OCI-M1 (cell line): ENCODE measurements at regions not wholly inside any gene's neighbourhood (a gene's known extent, or its start where the extent isn't known, plus 50 kb on each side); places are given as distances from the start of the nearest gene placed in this dataset.

Experiments used
- DNase-seq: peaks from one replicate; lab custom pipeline; 2025; lab: John Stamatoyannopoulos, UW

GRCh38 chr7:81529785-81530184 is 240.1 kb downstream of the HGF start:
- no peak for DNase-seq

- peak; percentile 70 for DNase-seq
These were observed 242.2 kb downstream of the HGF start for GRCh38 chr7:81527651-81528050.

- no peak for DNase-seq
These were observed 242.9 kb downstream of the HGF start for GRCh38 chr7:81526971-81527370.

GRCh38 chr7:81525841-81526240 is 244.0 kb downstream of the HGF start:
- peak; percentile 60 for DNase-seq

GRCh38 chr7:81519886-81520285 is 250.0 kb downstream of the HGF start:
- DNase-seq, result no peak

GRCh38 chr7:81516898-81517297 is 252.9 kb downstream of the HGF start:
- DNase-seq, result no peak

GRCh38 chr7:81515009-81515408 is 254.8 kb downstream of the HGF start:
- no peak for DNase-seq

- no peak for DNase-seq
These were observed 255.3 kb downstream of the HGF start for GRCh38 chr7:81514546-81514945.

GRCh38 chr7:81510122-81510521 is 259.7 kb downstream of the HGF start:
- no peak for DNase-seq

- DNase-seq, result no peak
These were observed 262.6 kb downstream of the HGF start for GRCh38 chr7:81507221-81507620.

GRCh38 chr7:81506609-81507008 is 263.2 kb downstream of the HGF start:
- no peak for DNase-seq

GRCh38 chr7:81503771-81504170 is 266.1 kb downstream of the HGF start:
- DNase-seq, result no peak

GRCh38 chr7:81503336-81503735 is 266.5 kb downstream of the HGF start:
- DNase-seq, result no peak

- DNase-seq, result peak; percentile 87
These were observed 268.6 kb downstream of the HGF start for GRCh38 chr7:81501220-81501619.

GRCh38 chr7:81500631-81501030 is 269.2 kb downstream of the HGF start:
- no peak for DNase-seq

- DNase-seq, result peak; percentile 94
These were observed 270.4 kb downstream of the HGF start for GRCh38 chr7:81499262-81500116.

- no peak for DNase-seq
These were observed 271.7 kb downstream of the HGF start for GRCh38 chr7:81498176-81498575.

- no peak for DNase-seq
These were observed 276.9 kb downstream of the HGF start for GRCh38 chr7:81492910-81493309.

- DNase-seq, result no peak
These were observed 277.6 kb downstream of the HGF start for GRCh38 chr7:81492240-81492639.

GRCh38 chr7:81491573-81491972 is 278.3 kb downstream of the HGF start:
- DNase-seq, result no peak

- DNase-seq, result no peak
These were observed 281.6 kb downstream of the HGF start for GRCh38 chr7:81488210-81488609.

- DNase-seq, result no peak
These were observed 282.3 kb downstream of the HGF start for GRCh38 chr7:81487516-81487915.

GRCh38 chr7:81484261-81484660 is 285.6 kb downstream of the HGF start:
- peak; percentile 52 for DNase-seq

GRCh38 chr7:81482600-81483186 is 287.2 kb downstream of the HGF start:
- peak; percentile 84 for DNase-seq
